Panc1 (cell line): ENCODE measurements at regions not wholly inside any gene's neighbourhood (a gene's known extent, or its start where the extent isn't known, plus 50 kb on each side); places are given as distances from the start of the nearest gene placed in this dataset.

Experiments
- POLR2AphosphoS5 ChIP-seq: IDR thresholded peaks from 2 replicates; pipeline ENCODE4 v1.6.1; 2012; ENCODE audit warnings: mild to moderate bottlenecking, low read depth, low read length, moderate library complexity
- TCF7L2 ChIP-seq: IDR thresholded peaks from 2 replicates; pipeline ENCODE4 v1.6.1; 2011; ENCODE audit warnings: mild to moderate bottlenecking, low read depth, low read length, inconsistent platforms
- TF ChIP-seq, protein P1 (sequence below): fragments of 450-650 bp; IDR thresholded peaks from 2 replicates; pipeline ENCODE4 v1.5.1; 2017; ENCODE audit warnings: mild to moderate bottlenecking
- TF ChIP-seq, protein P2 (sequence below), 2 experiments: IDR thresholded peaks; 2 replicates each; pipeline ENCODE4 v1.6.1; 2011 to 2012; ENCODE audit warnings: low read depth in 2 of 2, control low read depth in 1 of 2, low read length in 1 of 2, mild to moderate bottlenecking in 1 of 2, moderate library complexity in 1 of 2; ENCODE audit not compliant: insufficient read depth in 1 of 2

DNA sequence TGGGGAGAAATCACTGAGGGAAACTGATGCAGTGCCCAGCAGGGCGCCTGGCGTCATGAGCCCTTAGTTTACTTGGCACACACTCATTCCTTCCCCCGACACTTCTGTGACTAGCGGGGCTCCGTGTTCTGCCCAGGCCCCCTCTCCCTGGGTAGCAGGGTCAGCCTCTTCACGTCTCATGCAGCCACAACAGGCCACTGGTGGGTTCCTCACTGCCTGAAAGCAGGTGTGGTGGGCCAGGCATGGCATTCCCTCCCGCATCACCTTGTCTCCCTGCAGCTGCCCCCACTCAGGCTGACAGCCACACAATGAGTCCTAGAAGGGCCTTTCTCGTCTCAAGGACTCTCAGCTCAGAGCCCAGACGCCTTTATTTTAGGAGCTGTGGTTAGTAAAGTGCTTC is 51.1 kb upstream of the CPLX2 start:
- TF ChIP-seq, protein P1, sequence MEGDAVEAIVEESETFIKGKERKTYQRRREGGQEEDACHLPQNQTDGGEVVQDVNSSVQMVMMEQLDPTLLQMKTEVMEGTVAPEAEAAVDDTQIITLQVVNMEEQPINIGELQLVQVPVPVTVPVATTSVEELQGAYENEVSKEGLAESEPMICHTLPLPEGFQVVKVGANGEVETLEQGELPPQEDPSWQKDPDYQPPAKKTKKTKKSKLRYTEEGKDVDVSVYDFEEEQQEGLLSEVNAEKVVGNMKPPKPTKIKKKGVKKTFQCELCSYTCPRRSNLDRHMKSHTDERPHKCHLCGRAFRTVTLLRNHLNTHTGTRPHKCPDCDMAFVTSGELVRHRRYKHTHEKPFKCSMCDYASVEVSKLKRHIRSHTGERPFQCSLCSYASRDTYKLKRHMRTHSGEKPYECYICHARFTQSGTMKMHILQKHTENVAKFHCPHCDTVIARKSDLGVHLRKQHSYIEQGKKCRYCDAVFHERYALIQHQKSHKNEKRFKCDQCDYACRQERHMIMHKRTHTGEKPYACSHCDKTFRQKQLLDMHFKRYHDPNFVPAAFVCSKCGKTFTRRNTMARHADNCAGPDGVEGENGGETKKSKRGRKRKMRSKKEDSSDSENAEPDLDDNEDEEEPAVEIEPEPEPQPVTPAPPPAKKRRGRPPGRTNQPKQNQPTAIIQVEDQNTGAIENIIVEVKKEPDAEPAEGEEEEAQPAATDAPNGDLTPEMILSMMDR, result no peak
- TF ChIP-seq, protein P2, sequence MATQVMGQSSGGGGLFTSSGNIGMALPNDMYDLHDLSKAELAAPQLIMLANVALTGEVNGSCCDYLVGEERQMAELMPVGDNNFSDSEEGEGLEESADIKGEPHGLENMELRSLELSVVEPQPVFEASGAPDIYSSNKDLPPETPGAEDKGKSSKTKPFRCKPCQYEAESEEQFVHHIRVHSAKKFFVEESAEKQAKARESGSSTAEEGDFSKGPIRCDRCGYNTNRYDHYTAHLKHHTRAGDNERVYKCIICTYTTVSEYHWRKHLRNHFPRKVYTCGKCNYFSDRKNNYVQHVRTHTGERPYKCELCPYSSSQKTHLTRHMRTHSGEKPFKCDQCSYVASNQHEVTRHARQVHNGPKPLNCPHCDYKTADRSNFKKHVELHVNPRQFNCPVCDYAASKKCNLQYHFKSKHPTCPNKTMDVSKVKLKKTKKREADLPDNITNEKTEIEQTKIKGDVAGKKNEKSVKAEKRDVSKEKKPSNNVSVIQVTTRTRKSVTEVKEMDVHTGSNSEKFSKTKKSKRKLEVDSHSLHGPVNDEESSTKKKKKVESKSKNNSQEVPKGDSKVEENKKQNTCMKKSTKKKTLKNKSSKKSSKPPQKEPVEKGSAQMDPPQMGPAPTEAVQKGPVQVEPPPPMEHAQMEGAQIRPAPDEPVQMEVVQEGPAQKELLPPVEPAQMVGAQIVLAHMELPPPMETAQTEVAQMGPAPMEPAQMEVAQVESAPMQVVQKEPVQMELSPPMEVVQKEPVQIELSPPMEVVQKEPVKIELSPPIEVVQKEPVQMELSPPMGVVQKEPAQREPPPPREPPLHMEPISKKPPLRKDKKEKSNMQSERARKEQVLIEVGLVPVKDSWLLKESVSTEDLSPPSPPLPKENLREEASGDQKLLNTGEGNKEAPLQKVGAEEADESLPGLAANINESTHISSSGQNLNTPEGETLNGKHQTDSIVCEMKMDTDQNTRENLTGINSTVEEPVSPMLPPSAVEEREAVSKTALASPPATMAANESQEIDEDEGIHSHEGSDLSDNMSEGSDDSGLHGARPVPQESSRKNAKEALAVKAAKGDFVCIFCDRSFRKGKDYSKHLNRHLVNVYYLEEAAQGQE (IDR thresholded peaks at IDR 0.05; ENCODE audit: insufficient read depth in 1 of 2, low read depth in 2 of 2, low read length in 1 of 2), result no peak
- no peak for TF ChIP-seq POLR2AphosphoS5
- no peak for TF ChIP-seq TCF7L2
